ENCODE measurements at regions not wholly inside any gene's neighbourhood (a gene's known extent, or its start where the extent isn't known, plus 50 kb on each side); places are given as distances from the start of the nearest gene placed in this dataset.

DNA sequence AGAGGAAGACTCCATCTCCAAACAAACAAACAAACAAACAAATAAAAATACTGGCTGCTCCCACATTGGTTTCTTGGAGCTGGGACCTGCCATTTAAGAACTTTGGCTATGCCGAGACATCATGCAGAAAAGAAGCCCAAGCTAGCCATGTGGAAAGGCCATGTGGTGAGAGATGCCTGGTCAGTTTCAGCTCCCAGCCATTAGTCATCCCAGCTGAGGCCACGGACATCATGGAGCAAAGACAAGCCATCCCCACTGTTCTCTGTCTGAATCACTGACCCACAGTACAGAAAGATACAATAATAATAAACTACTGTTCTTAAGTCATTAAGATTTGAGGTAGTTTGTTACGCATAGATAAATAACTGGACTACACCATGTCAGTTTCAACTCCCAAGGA is 70.0 kb upstream of the PCBD1 start:
- intact Hi-C loops (cut with micrococcal nuclease): no loop called here
- H3K9me3 ChIP-seq (ENCODE audit: control insufficient read depth in 1 of 2, insufficient read depth in 1 of 2, low read depth in 1 of 2, low read length in 2 of 2): no peaks in the 10 kb centered on the region
- H3K79me2 ChIP-seq (ENCODE audit: insufficient read depth, low read length): no peaks in the 10 kb centered on the region
- H4K20me1 ChIP-seq (ENCODE audit: insufficient read depth): no peaks in the 10 kb centered on the region
- no TSS peak for BruUV-seq (replicated peaks)
- no peak overlapping the region for H2AFZ ChIP-seq (ENCODE audit: low read depth, low read length, poor library complexity, severe bottlenecking)
- RAD21 ChIA-PET (ENCODE audit: low non-redundant PET in 1 of 2, low total read pairs in 2 of 2, uncharacterized antibody in 2 of 2, unreplicated experiment in 2 of 2): no interaction called here
- no peak overlapping the region for H3K27ac ChIP-seq (ENCODE audit: low read depth, low read length)
- no peak overlapping the region for H3K4me2 ChIP-seq (ENCODE audit: low read length)
- no peaks in the 10 kb centered on the region for H3K9me2 ChIP-seq (ENCODE audit: insufficient read depth)
- H3K27me3 ChIP-seq (ENCODE audit: insufficient read depth, low read length): peaks cover 6% of the 10 kb centered on the region; the same call in 1 of the 2 replicates
- H3K4me3 ChIP-seq (replicated peaks in 1 of 2; ENCODE audit: low read depth in 1 of 2, low read length in 2 of 2): no peak overlapping the region
- H3K36me3 ChIP-seq (ENCODE audit: control insufficient read depth in 1 of 2, insufficient read depth in 2 of 2, low read length in 2 of 2): no peaks in the 10 kb centered on the region
- DNase-seq (ENCODE audit: low read depth, low spot score): no peak
- H3K9ac ChIP-seq (ENCODE audit: low read length): no peak overlapping the region
- TF ChIP-seq POLR2A (IDR thresholded peaks at IDR 0.05; ENCODE audit: borderline replicate concordance, extremely low read depth, insufficient read depth, insufficient read length) (no peak), SP1 (IDR thresholded peaks at IDR 0.05; ENCODE audit: low read depth) (no peak), RAD21 (IDR thresholded peaks at IDR 0.05; ENCODE audit: low read depth) (no peak), ELF1 (IDR thresholded peaks at IDR 0.05; ENCODE audit: borderline replicate concordance, low read depth) (no peak), TCF7L2 (IDR thresholded peaks at IDR 0.05; ENCODE audit: borderline replicate concordance, extremely low read depth, insufficient read depth, insufficient read length) (no peak)
- H3K4me1 ChIP-seq (ENCODE audit: control insufficient read depth in 1 of 2, insufficient read depth in 2 of 2, low read length in 2 of 2): no peaks in the 10 kb centered on the region
- CTCF ChIA-PET: no interaction called here
- POLR2A ChIA-PET: no interaction called here
- no peak for ATAC-seq

DNA sequence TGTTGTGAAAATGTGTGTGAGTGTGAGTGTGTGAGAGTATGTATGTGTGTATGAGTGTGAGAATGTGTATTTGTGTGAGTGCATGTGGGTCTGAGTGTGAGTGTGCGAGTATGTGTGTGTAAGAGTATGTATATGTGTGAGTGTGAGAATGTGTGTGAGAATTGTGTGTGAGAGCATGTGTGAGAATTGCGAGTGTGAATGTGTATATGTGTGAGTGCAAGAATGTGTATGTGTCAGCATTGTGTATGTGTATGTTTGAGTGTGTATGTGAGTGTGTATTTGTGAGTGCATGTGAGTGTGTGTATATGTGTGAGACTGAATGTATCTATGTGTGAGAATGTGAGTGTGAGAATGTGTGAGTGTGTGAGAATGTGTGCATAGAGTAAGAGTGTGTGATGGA is 72.0 kb upstream of the PCBD1 start:
- Histone ChIP-seq H3K9me2 (ENCODE audit: insufficient read depth) (no peaks in the 10 kb centered on the region), H2AFZ (ENCODE audit: low read depth, low read length, poor library complexity, severe bottlenecking) (no peak overlapping the region), H3K27me3 (ENCODE audit: insufficient read depth, low read length) (peaks cover 14% of the 10 kb centered on the region), H3K4me3 (replicated peaks in 1 of 2; ENCODE audit: low read depth in 1 of 2, low read length in 2 of 2) (no peak overlapping the region), H3K36me3 (ENCODE audit: control insufficient read depth in 1 of 2, insufficient read depth in 2 of 2, low read length in 2 of 2) (no peaks in the 10 kb centered on the region), H3K4me1 (ENCODE audit: control insufficient read depth in 1 of 2, insufficient read depth in 2 of 2, low read length in 2 of 2) (no peaks in the 10 kb centered on the region), H4K20me1 (ENCODE audit: insufficient read depth) (no peaks in the 10 kb centered on the region), H3K79me2 (ENCODE audit: insufficient read depth, low read length) (no peaks in the 10 kb centered on the region), H3K9ac (ENCODE audit: low read length) (no peak overlapping the region), H3K27ac (ENCODE audit: low read depth, low read length) (no peak overlapping the region), H3K9me3 (ENCODE audit: control insufficient read depth in 1 of 2, insufficient read depth in 1 of 2, low read depth in 1 of 2, low read length in 2 of 2) (no peaks in the 10 kb centered on the region), H3K4me2 (ENCODE audit: low read length) (no peak overlapping the region)
- POLR2A ChIA-PET: no interaction called here
- RAD21 ChIA-PET (ENCODE audit: low non-redundant PET in 1 of 2, low total read pairs in 2 of 2, uncharacterized antibody in 2 of 2, unreplicated experiment in 2 of 2): no interaction called here
- intact Hi-C loops (cut with micrococcal nuclease): no loop called here
- BruUV-seq (replicated peaks): no TSS peak
- ATAC-seq: no peak
- TF ChIP-seq ELF1 (IDR thresholded peaks at IDR 0.05; ENCODE audit: borderline replicate concordance, low read depth) (no peak), EGR1 (IDR thresholded peaks at IDR 0.05; ENCODE audit: low read depth) (no peak)
- no peak for DNase-seq (ENCODE audit: low read depth, low spot score)
- CTCF ChIA-PET: no interaction called here

Measured in HCT116 (cell line).